ENCODE measurements at regions not wholly inside any gene's neighbourhood (a gene's known extent, or its start where the extent isn't known, plus 50 kb on each side); places are given as distances from the start of the nearest gene placed in this dataset.

GRCh38 chr14:84963518-84963917, 566.4 kb upstream of the FLRT2 start:
- CTCF ChIA-PET: no interaction called here
- no TSS peak for BruUV-seq (replicated peaks)

GRCh38 chr14:84965279-84965678, 564.7 kb upstream of the FLRT2 start:
- intact Hi-C loops (cut with micrococcal nuclease; ENCODE audit: unreplicated experiment) (no loop called here), in situ Hi-C loops (cut with HindIII; ENCODE audit: low pct_unique_long_range_greater_than_20kb, low sequenced_read_pairs) (no loop called here)
- DNase-seq (ENCODE audit: low read depth, low spot score) (no peak), ATAC-seq (no peak)
- no TSS peak for BruUV-seq (replicated peaks)
- Histone ChIP-seq H3K27ac (ENCODE audit: low read length) (no peak overlapping the region), H3K36me3 (ENCODE audit: control insufficient read depth, insufficient read depth, low read length) (no peaks in the 10 kb centered on the region), H3K4me1 (ENCODE audit: control insufficient read depth, insufficient read depth, low read length) (no peaks in the 10 kb centered on the region), H3K9me3 (ENCODE audit: control insufficient read depth, insufficient read depth, low read depth, low read length) (no peaks in the 10 kb centered on the region), H3K27me3 (ENCODE audit: control insufficient read depth, insufficient read depth, low read length) (no peaks in the 10 kb centered on the region), H3K4me3 (ENCODE audit: low read depth in 2 of 2, low read length in 2 of 2) (no peak overlapping the region)
- no peak for TF ChIP-seq CTCF (IDR thresholded peaks at IDR 0.05)
- TF ChIP-seq SIN3A (IDR thresholded peaks at IDR 0.05; ENCODE audit: borderline replicate concordance, insufficient read depth, low read depth, low read length): no peak
- no peak for TF ChIP-seq REST (IDR thresholded peaks at IDR 0.05; ENCODE audit: insufficient read depth in 1 of 2, low read depth in 2 of 2, low read length in 1 of 2)
- no peak for TF ChIP-seq POLR2AphosphoS5 (IDR thresholded peaks at IDR 0.05; ENCODE audit: low read depth, low read length)
- TF ChIP-seq TCF7L2 (IDR thresholded peaks at IDR 0.05; ENCODE audit: low read depth, low read length): no peak
- CTCF ChIA-PET: no interaction called here
- POLR2A ChIA-PET: no interaction called here

More at GRCh38 chr14:84963518-84963917, 566.4 kb upstream of the FLRT2 start:
- Histone ChIP-seq H3K4me1 (ENCODE audit: control insufficient read depth, insufficient read depth, low read length) (no peaks in the 10 kb centered on the region), H3K9me3 (ENCODE audit: control insufficient read depth, insufficient read depth, low read depth, low read length) (no peaks in the 10 kb centered on the region), H3K36me3 (ENCODE audit: control insufficient read depth, insufficient read depth, low read length) (no peaks in the 10 kb centered on the region), H3K27ac (ENCODE audit: low read length) (no peak overlapping the region), H3K27me3 (ENCODE audit: control insufficient read depth, insufficient read depth, low read length) (no peaks in the 10 kb centered on the region), H3K4me3 (ENCODE audit: low read depth in 2 of 2, low read length in 2 of 2) (no peak overlapping the region)
- POLR2A ChIA-PET: no interaction called here
- in situ Hi-C loops (cut with HindIII; ENCODE audit: low pct_unique_long_range_greater_than_20kb, low sequenced_read_pairs): no loop called here
- no peak for ATAC-seq
- intact Hi-C loops (cut with micrococcal nuclease; ENCODE audit: unreplicated experiment): no loop called here
- no peak for TF ChIP-seq CTCF (IDR thresholded peaks at IDR 0.05)
- no peak for TF ChIP-seq TCF7L2 (IDR thresholded peaks at IDR 0.05; ENCODE audit: low read depth, low read length)
- no peak for TF ChIP-seq POLR2AphosphoS5 (IDR thresholded peaks at IDR 0.05; ENCODE audit: low read depth, low read length)
- TF ChIP-seq SIN3A (IDR thresholded peaks at IDR 0.05; ENCODE audit: borderline replicate concordance, insufficient read depth, low read depth, low read length): no peak
- no peak for TF ChIP-seq REST (IDR thresholded peaks at IDR 0.05; ENCODE audit: insufficient read depth in 1 of 2, low read depth in 2 of 2, low read length in 1 of 2)
- no peak for DNase-seq (ENCODE audit: low read depth, low spot score)
